ENCODE measurements at regions not wholly inside any gene's neighbourhood (a gene's known extent, or its start where the extent isn't known, plus 50 kb on each side); places are given as distances from the start of the nearest gene placed in this dataset.

GRCh38 chr1:163664671-163665335 lies 343.0 kb downstream of the NUF2 start:
- no peak for TF ChIP-seq CTCF (IDR thresholded peaks at IDR 0.05; ENCODE audit: low read depth, low read length, missing control alignments)
- DNase-seq (ENCODE audit: extremely low read depth, low read depth) = no peak
- no peak overlapping the region for H3K4me3 ChIP-seq (replicated peaks; ENCODE audit: low read depth, low read length)

- TF ChIP-seq CTCF (IDR thresholded peaks at IDR 0.05; ENCODE audit: low read depth, low read length, missing control alignments) = no peak
- no peak for DNase-seq (ENCODE audit: extremely low read depth, low read depth)
These were observed 346.7 kb downstream of the NUF2 start for GRCh38 chr1:163668472-163668871.

GRCh38 chr1:163670989-163671757 lies 349.4 kb downstream of the NUF2 start:
- TF ChIP-seq CTCF (IDR thresholded peaks at IDR 0.05; ENCODE audit: low read depth, low read length, missing control alignments) = no peak
- DNase-seq (ENCODE audit: extremely low read depth, low read depth) = no peak
- no peak overlapping the region for H3K4me3 ChIP-seq (replicated peaks; ENCODE audit: low read depth, low read length)

More at GRCh38 chr1:163668472-163668871, 346.7 kb downstream of the NUF2 start:
- no peak overlapping the region for H3K4me3 ChIP-seq (replicated peaks; ENCODE audit: low read depth, low read length)

- H3K4me3 ChIP-seq (replicated peaks; ENCODE audit: low read depth, low read length) = no peak overlapping the region
- no peak for TF ChIP-seq CTCF (IDR thresholded peaks at IDR 0.05; ENCODE audit: low read depth, low read length, missing control alignments)
- no peak for DNase-seq (ENCODE audit: extremely low read depth, low read depth)
These were observed 351.4 kb downstream of the NUF2 start for GRCh38 chr1:163672976-163673758.

GRCh38 chr1:163673759-163674151 lies 352.0 kb downstream of the NUF2 start:
- TF ChIP-seq CTCF (IDR thresholded peaks at IDR 0.05; ENCODE audit: low read depth, low read length, missing control alignments) = no peak
- no peak overlapping the region for H3K4me3 ChIP-seq (replicated peaks; ENCODE audit: low read depth, low read length)
- no peak for DNase-seq (ENCODE audit: extremely low read depth, low read depth)

- TF ChIP-seq CTCF (IDR thresholded peaks at IDR 0.05; ENCODE audit: low read depth, low read length, missing control alignments) = no peak
- H3K4me3 ChIP-seq (replicated peaks; ENCODE audit: low read depth, low read length) = no peak overlapping the region
- DNase-seq (ENCODE audit: extremely low read depth, low read depth) = no peak
These were observed 352.5 kb downstream of the NUF2 start for GRCh38 chr1:163674236-163674635.
